Peyer's patch (tissue), 4 donors: ENCODE measurements at regions not wholly inside any gene's neighbourhood (a gene's known extent, or its start where the extent isn't known, plus 50 kb on each side); places are given as distances from the start of the nearest gene placed in this dataset.
"Not testable (repeated sequence)": the region's sequence is repeated elsewhere in the genome, so short reads cannot be mapped to it uniquely, and the experiment has no call there.

Experiments used
- POLR2A ChIP-seq, 2 donors: fragments of 450-650 bp; IDR thresholded peaks; one replicate each; pipeline ENCODE4 v1.5.1; 2017; ENCODE audit warnings: antibody characterized with exemption in 2 of 2, mild to moderate bottlenecking in 2 of 2, moderate library complexity in 2 of 2
- TF ChIP-seq, protein P1 (sequence below), 6 experiments: fragments of 450-650 bp in 4 of 6; fragments of 200-600 bp in 2 of 6; sonication (generic) in 1 of 6; IDR thresholded peaks; one replicate each; pipeline ENCODE4 v1.5.1; 2017 to 2019; ENCODE audit warnings: antibody characterized with exemption in 6 of 6, mild to moderate bottlenecking in 3 of 6, moderate library complexity in 1 of 6

DNA sequence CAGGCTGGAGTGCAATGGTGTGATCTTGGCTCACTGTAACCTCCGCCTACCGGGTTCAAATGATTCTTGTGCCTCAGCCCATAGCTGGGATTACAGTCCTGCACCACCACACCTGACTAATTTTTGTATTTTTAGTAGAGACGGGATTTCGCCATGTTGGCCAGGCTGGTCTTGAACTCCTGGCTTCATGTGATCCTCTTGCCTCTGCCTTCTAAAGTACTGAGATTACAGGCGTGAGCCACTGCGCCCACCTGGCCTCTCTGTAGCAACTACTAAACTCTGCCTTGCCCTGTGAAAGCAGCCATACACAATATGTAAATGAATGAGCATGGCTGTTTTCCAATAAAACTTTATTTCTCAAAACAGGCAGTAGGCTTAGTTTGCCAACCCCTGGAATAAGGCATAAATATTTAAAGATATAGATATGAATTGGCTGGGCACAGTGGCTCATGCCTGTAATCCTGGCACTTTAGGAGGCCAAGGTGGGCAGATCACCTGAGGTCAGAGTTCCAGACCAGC, 127.9 kb upstream of the ZNF217 start:
- TF ChIP-seq, protein P1, sequence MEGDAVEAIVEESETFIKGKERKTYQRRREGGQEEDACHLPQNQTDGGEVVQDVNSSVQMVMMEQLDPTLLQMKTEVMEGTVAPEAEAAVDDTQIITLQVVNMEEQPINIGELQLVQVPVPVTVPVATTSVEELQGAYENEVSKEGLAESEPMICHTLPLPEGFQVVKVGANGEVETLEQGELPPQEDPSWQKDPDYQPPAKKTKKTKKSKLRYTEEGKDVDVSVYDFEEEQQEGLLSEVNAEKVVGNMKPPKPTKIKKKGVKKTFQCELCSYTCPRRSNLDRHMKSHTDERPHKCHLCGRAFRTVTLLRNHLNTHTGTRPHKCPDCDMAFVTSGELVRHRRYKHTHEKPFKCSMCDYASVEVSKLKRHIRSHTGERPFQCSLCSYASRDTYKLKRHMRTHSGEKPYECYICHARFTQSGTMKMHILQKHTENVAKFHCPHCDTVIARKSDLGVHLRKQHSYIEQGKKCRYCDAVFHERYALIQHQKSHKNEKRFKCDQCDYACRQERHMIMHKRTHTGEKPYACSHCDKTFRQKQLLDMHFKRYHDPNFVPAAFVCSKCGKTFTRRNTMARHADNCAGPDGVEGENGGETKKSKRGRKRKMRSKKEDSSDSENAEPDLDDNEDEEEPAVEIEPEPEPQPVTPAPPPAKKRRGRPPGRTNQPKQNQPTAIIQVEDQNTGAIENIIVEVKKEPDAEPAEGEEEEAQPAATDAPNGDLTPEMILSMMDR (IDR thresholded peaks at IDR 0.05): not testable (repeated sequence)
- TF ChIP-seq POLR2A (IDR thresholded peaks at IDR 0.05): not testable (repeated sequence)
